Stimulated activated CD4-positive, alpha-beta T cell treated with anti-CD3 and anti-CD28 coated beads, Interleukin-2, amount 100 ng/mL, for 48 hours (primary cell): ENCODE measurements at regions not wholly inside any gene's neighbourhood (a gene's known extent, or its start where the extent isn't known, plus 50 kb on each side); places are given as distances from the start of the nearest gene placed in this dataset.

ENCODE experiments used
- DNase-seq, 2 donors: peaks; one replicate each; pipeline ENCODE4 v3.0.0-alpha.2; 2020

GRCh38 chrX:42505016-42505415, 272.9 kb downstream of the PPP1R2C start:
- DNase-seq = no peak

- no peak for DNase-seq
Measured at GRCh38 chrX:42499620-42500019, 278.3 kb downstream of the PPP1R2C start.

GRCh38 chrX:42497356-42497755, 280.6 kb downstream of the PPP1R2C start:
- no peak for DNase-seq

GRCh38 chrX:42496239-42496638, 281.7 kb downstream of the PPP1R2C start:
- no peak for DNase-seq

- DNase-seq = no peak
Measured at GRCh38 chrX:42495139-42495538, 282.8 kb downstream of the PPP1R2C start.

GRCh38 chrX:42491137-42491907, 286.6 kb downstream of the PPP1R2C start:
- no peak for DNase-seq

GRCh38 chrX:42490111-42490510, 287.9 kb downstream of the PPP1R2C start:
- no peak for DNase-seq

GRCh38 chrX:42485601-42486000, 292.4 kb downstream of the PPP1R2C start:
- no peak for DNase-seq

- DNase-seq = no peak
Measured at GRCh38 chrX:42484233-42484632, 293.7 kb downstream of the PPP1R2C start.

GRCh38 chrX:42477396-42477795, 300.6 kb downstream of the PPP1R2C start:
- no peak for DNase-seq

- no peak for DNase-seq
Measured at GRCh38 chrX:42472727-42473126, 305.2 kb downstream of the PPP1R2C start.

- no peak for DNase-seq
Measured at GRCh38 chrX:42466332-42467046, 311.5 kb downstream of the PPP1R2C start.

- DNase-seq = no peak
Measured at GRCh38 chrX:42465821-42466220, 312.1 kb downstream of the PPP1R2C start.

GRCh38 chrX:42463706-42464490, 314.1 kb downstream of the PPP1R2C start:
- DNase-seq = no peak

- DNase-seq = no peak
Measured at GRCh38 chrX:42462917-42463316, 315.0 kb downstream of the PPP1R2C start.

- no peak for DNase-seq
Measured at GRCh38 chrX:42460706-42461105, 317.3 kb downstream of the PPP1R2C start.

GRCh38 chrX:42459735-42460134, 318.2 kb downstream of the PPP1R2C start:
- no peak for DNase-seq

GRCh38 chrX:42456176-42456700, 321.7 kb downstream of the PPP1R2C start:
- DNase-seq = no peak

GRCh38 chrX:42450228-42450627, 327.7 kb downstream of the PPP1R2C start:
- no peak for DNase-seq

GRCh38 chrX:42443267-42443666, 334.7 kb downstream of the PPP1R2C start:
- no peak for DNase-seq

- DNase-seq = no peak
Measured at GRCh38 chrX:42442745-42443144, 335.2 kb downstream of the PPP1R2C start.

- no peak for DNase-seq
Measured at GRCh38 chrX:42437211-42437610, 340.8 kb downstream of the PPP1R2C start.

- no peak for DNase-seq
Measured at GRCh38 chrX:42434458-42435166, 343.4 kb downstream of the PPP1R2C start.
